Endodermal cell (in vitro differentiated cells): ENCODE measurements at regions not wholly inside any gene's neighbourhood (a gene's known extent, or its start where the extent isn't known, plus 50 kb on each side); places are given as distances from the start of the nearest gene placed in this dataset.

ENCODE experiments used
- DNase-seq: peaks from one replicate; pipeline ENCODE4 v3.0.0-alpha.2; 2017
- H3K27ac ChIP-seq: 2 replicates; pipeline ENCODE4 v1.5.1; 2013; ENCODE audit warnings: mild to moderate bottlenecking, low read depth, low read length, moderate library complexity
- H3K27me3 ChIP-seq: 2 replicates; pipeline ENCODE4 v1.6.1; 2013; ENCODE audit warnings: mild to moderate bottlenecking, low read length, moderate library complexity; ENCODE audit not compliant: insufficient read depth, control insufficient read depth, poor library complexity, severe bottlenecking
- H3K36me3 ChIP-seq: 2 replicates; pipeline ENCODE4 v1.7.0; 2013; ENCODE audit warnings: mild to moderate bottlenecking, low read length, moderate library complexity; ENCODE audit not compliant: control insufficient read depth, insufficient read depth
- H3K4me1 ChIP-seq: one replicate; pipeline ENCODE4 v1.7.0; 2013; ENCODE audit warnings: low read length; ENCODE audit not compliant: control insufficient read depth, insufficient read depth
- H3K4me3 ChIP-seq: 2 replicates; pipeline ENCODE4 v1.5.1; 2013; ENCODE audit warnings: mild to moderate bottlenecking, low read length, moderate library complexity
- H3K9ac ChIP-seq: 2 replicates; pipeline ENCODE4 v1.6.1; 2013; ENCODE audit warnings: mild to moderate bottlenecking, low read length, moderate library complexity; ENCODE audit not compliant: poor library complexity, severe bottlenecking; ENCODE audit errors: extremely low read depth
- H3K9me3 ChIP-seq: 2 replicates; pipeline ENCODE4 v1.6.1; 2013; ENCODE audit warnings: mild to moderate bottlenecking, low read length, moderate library complexity; ENCODE audit not compliant: control insufficient read depth
- H3K27ac Mint-ChIP-seq: 2 replicates; pipeline ENCODE4 v1.8.0; 2020; ENCODE audit warnings: mixed read lengths
- H3K27me3 Mint-ChIP-seq: 2 replicates; pipeline ENCODE4 v1.8.0; 2021; ENCODE audit warnings: mild to moderate bottlenecking, mixed read lengths; ENCODE audit not compliant: insufficient read depth
- H3K36me3 Mint-ChIP-seq: 2 replicates; pipeline ENCODE4 v1.8.0; 2020; ENCODE audit warnings: low read depth, mixed read lengths
- H3K4me1 Mint-ChIP-seq: 2 replicates; pipeline ENCODE4 v1.8.0; 2020; ENCODE audit warnings: mixed read lengths
- H3K4me3 Mint-ChIP-seq: 2 replicates; pipeline ENCODE4 v1.8.0; 2020; ENCODE audit warnings: mild to moderate bottlenecking, moderate library complexity, mixed read lengths
- H3K9me3 Mint-ChIP-seq: 2 replicates; pipeline ENCODE4 v1.8.0; 2020; ENCODE audit warnings: mild to moderate bottlenecking, mixed read lengths
- CTCF ChIP-seq: fragments of 200-600 bp; sonication (generic); conservative IDR thresholded peaks from 2 replicates; pipeline ENCODE4 v1.5.0; 2021; ENCODE audit warnings: antibody characterized with exemption, mild to moderate bottlenecking
- WGBS, 2 experiments: methylation state at CpG; one replicate each; pipeline versions ENCODE4 v1.1.5 to v1.1.7; 2013; ENCODE audit warnings: missing lambda C conversion rate in 2 of 2, mixed read lengths in 1 of 2; ENCODE audit not compliant: insufficient coverage in 1 of 2, insufficient read length in 1 of 2; 5-methylcytosine and 5-hydroxymethylcytosine counted together

- H3K27me3 ChIP-seq = no peaks in the 10 kb centered on the region
- 92 to 100% methylated on average over 4 of the region's 4 CpGs for WGBS, 2 experiments
- H3K9ac ChIP-seq = no peak overlapping the region
- Mint-ChIP-seq H3K27ac (no peak overlapping the region), H3K36me3 (no peaks in the 10 kb centered on the region), H3K27me3 (peaks cover 2% of the 10 kb centered on the region), H3K9me3 (no peaks in the 10 kb centered on the region), H3K4me1 (no peaks in the 10 kb centered on the region), H3K4me3 (no peak overlapping the region)
- DNase-seq = no peak
- H3K27ac ChIP-seq = no peak overlapping the region
- H3K9me3 ChIP-seq = no peaks in the 10 kb centered on the region
- no peak for TF ChIP-seq CTCF
- H3K4me1 ChIP-seq = no peaks in the 10 kb centered on the region
- no peaks in the 10 kb centered on the region for H3K36me3 ChIP-seq
- H3K4me3 ChIP-seq = no peak overlapping the region
Observed at GRCh38 chr5:159450417-159450816, 120.1 kb upstream of the IL12B start.

DNA sequence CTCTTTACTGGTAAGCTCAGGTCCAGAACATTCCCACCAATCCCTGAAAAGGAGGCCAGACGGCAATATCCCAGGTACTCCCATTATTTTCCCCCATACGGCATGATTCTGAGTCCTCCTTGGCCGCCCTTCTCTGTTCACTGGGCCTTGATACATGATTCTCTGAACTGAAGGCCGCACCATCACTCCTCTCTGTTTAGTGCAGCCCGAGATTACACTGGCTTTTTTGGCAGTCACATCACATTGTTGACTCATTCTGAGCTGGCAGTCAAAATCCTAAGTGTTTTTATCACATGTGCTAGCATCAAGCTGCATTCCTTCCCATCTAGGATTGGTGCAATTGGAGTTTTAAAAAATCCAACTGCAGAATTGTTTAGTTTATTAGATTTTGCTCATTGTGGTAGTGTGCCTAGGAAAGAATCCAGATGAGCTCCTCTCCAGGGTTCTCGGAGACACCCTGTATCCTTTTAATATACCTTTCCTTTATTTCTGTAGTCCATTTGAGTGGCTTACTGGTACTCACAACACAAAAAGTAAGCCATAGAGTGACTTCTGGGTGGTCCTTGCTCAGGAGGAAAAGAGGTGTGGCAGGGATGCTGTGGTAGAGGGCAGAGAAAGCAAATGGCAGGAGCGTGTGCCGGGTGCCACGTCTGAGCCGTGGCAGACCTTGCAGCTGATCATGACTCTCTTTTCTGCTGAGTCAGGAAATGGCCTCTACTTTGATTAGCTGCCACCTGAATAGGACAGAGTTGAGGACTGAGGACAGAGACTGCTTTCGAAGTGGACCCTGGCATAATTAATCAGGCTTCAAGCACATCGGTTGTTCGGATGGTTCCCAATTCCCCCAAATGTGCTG, 121.1 kb upstream of the IL12B start:
- no peaks in the 10 kb centered on the region for H3K4me1 ChIP-seq
- Mint-ChIP-seq H3K27ac (no peak overlapping the region), H3K36me3 (no peaks in the 10 kb centered on the region), H3K27me3 (peaks cover 2% of the 10 kb centered on the region), H3K9me3 (no peaks in the 10 kb centered on the region), H3K4me1 (no peaks in the 10 kb centered on the region), H3K4me3 (no peak overlapping the region)
- 92 to 97% methylated on average over 12 to 13 of the region's 13 CpGs for WGBS, 2 experiments
- no peak overlapping the region for H3K9ac ChIP-seq
- no peak for TF ChIP-seq CTCF
- no peak for DNase-seq
- no peak overlapping the region for H3K27ac ChIP-seq
- H3K4me3 ChIP-seq = no peak overlapping the region
- H3K9me3 ChIP-seq = no peaks in the 10 kb centered on the region
- H3K36me3 ChIP-seq = no peaks in the 10 kb centered on the region
- H3K27me3 ChIP-seq = no peaks in the 10 kb centered on the region

GRCh38 chr5:159452480-159453167, 122.3 kb upstream of the IL12B start:
- H3K4me1 ChIP-seq = no peaks in the 10 kb centered on the region
- no peaks in the 10 kb centered on the region for H3K9me3 ChIP-seq
- no peak overlapping the region for H3K9ac ChIP-seq
- WGBS, 2 experiments = 90% methylated on average over 9 to 11 of the region's 11 CpGs
- H3K36me3 ChIP-seq = no peaks in the 10 kb centered on the region
- no peak overlapping the region for H3K27ac Mint-ChIP-seq
- H3K4me1 Mint-ChIP-seq = no peaks in the 10 kb centered on the region
- no peak overlapping the region for H3K27ac ChIP-seq
- no peak overlapping the region for H3K4me3 ChIP-seq
- H3K9me3 Mint-ChIP-seq = no peaks in the 10 kb centered on the region
- H3K27me3 Mint-ChIP-seq = peaks cover 2% of the 10 kb centered on the region
- TF ChIP-seq CTCF = no peak
- H3K4me3 Mint-ChIP-seq = no peak overlapping the region
- H3K36me3 Mint-ChIP-seq = no peaks in the 10 kb centered on the region
- H3K27me3 ChIP-seq = no peaks in the 10 kb centered on the region
- DNase-seq = peak; percentile 16
